HG02943 (cell line): ENCODE measurements at regions not wholly inside any gene's neighbourhood (a gene's known extent, or its start where the extent isn't known, plus 50 kb on each side); places are given as distances from the start of the nearest gene placed in this dataset.

Experiments used
- ATAC-seq: cut with Tn5 transposase; IDR thresholded peaks from one replicate; pipeline ENCODE4 v1.9.1; 2021; ENCODE audit warnings: mild to moderate bottlenecking, low read depth, moderate library complexity; ENCODE audit not compliant: unreplicated experiment

DNA sequence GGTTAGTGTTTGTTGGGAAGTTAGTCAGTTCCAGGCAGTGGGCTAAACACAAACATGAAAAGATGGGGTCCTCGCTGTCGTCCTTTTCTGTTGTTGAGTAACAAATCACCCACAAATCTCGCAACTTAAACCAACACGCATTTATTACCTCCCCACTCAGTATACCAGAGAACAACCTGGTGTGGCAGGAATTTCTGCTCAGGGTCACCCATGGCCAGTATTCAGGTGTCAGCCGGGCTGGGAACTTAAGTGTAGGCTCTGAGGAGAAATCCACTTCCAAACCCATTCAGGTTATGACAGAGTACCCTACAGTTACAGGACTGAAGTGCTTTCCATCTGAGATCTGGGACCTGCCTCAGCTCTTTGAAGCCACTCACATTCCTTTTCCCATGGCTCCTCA lies 73.6 kb upstream of the SP4 start:
- no peak for ATAC-seq

DNA sequence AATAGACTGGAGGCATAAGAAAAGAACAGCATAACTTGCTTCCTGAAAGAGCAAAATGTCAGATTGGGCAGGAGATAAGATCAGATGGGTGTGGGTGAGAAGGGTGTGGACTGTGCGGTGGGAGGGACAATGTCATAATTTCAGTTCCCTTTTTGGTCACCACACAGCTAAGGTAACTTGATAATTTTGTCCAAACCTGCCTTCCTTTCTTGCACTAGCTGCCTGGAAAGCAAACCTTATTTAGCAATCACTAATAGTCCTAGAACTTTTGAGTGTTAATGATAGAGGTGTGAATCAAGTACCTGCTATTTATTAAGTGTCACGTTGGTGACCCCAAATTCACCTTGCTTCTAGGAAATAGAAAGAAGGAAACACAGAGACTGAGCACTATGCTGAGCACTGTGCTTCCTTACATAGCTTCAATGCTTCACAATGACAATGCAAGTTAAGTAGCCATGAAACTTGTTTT lies 72.4 kb upstream of the SP4 start:
- ATAC-seq, result peak; percentile 88

- ATAC-seq, result no peak
These were observed 71.3 kb upstream of the SP4 start for GRCh38 chr7:21356616-21357015.

GRCh38 chr7:21357151-21358097 lies 70.5 kb upstream of the SP4 start:
- ATAC-seq, result no peak

DNA sequence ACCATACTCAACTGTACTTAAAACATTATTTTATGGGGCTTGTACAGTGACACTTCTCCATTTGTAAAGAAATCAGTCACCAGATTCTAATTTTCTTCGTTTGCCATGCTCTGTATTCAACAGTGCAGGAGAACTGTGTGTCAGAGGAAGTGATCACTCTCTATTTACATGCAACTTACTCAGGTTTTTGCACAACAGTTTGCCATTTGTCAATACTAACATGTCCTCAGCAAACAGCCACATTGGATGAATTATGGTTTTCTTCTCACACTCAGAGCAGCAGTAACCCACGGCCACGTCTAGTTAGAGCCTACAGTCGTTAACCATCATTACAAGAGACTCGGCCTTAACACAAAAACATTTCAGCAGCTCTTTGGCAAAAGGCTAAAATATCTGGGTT lies 69.2 kb upstream of the SP4 start:
- no peak for ATAC-seq

DNA sequence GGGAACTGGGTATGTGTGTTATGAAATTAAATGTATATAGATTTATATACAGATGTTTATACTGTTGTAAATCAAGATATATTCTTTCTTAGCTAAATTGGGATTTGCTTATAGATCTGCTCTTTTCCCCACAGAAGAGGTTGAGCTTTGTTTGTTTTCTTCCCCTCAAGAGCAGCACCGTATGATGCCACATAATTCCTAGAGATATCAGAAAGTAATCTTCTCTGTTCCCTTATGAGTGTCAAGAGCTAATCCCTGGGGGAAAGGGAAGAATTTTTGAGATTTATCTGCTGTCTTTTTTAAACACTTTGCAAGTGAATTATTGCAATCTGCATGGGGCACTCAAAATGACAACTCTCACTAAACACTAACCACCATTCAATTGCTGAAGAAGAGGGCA lies 68.7 kb upstream of the SP4 start:
- ATAC-seq, result no peak

GRCh38 chr7:21361413-21362125 lies 66.3 kb upstream of the SP4 start:
- no peak for ATAC-seq

DNA sequence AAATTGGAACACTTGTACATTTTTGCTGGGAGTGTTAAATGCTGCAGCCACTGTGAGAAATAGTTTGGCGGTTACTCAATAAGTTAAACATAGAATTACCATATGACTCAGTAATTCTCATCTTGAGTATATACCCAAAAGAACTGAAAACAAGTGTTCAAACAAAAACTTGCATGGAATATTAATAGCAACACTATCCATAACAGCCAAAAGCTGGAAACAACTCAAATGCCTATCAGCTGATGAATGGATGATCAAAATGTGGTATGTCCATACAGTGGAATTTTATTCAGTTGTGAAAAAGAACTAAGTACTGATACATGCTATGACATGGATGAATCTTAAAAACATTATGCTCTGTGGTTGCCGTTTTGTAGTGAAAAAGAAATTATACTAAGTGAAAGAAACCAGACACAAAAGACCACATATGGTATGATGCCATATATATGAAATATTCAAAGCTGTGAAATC lies 63.0 kb upstream of the SP4 start:
- no peak for ATAC-seq

DNA sequence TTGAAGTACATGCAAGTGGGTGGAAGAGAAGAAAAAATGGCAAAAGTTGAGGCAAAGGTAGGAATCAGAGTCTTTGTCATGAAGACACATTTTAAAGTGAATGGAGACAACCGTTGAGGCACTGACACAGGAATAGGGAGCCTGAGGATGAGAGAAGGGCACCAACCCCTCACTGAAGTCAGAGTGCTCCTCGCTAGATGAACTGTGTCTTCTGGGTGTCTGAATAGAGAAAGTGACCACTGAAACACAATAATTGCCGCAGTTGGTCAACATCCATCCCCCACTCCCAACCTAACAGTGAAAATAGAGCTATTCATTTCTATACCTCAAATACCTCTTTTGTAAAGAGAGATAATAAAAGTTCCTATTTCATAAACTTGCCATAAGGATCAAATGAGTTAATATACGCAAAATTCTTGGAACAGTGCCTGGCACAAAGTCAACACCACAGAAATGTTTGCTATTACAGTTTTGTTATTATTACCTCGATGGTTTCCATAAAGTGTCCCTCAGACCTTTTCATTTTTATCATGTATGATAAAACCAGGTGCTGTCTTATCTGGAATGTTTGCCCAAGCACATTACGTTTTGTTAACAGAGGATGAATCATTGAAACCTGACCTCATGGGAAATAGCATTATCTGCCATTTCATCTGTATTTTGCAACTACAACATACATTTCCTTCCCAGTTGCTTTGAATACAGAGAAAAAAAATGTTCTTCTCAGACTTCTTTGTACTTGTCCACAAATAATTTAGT lies 61.8 kb upstream of the SP4 start:
- no peak for ATAC-seq

GRCh38 chr7:21367081-21367480 lies 60.8 kb upstream of the SP4 start:
- ATAC-seq, result no peak

- no peak for ATAC-seq
These were observed 60.3 kb upstream of the SP4 start for GRCh38 chr7:21367537-21367936.

- ATAC-seq, result no peak
These were observed 59.6 kb upstream of the SP4 start for GRCh38 chr7:21368317-21368716.

GRCh38 chr7:21370283-21370982 lies 57.5 kb upstream of the SP4 start:
- no peak for ATAC-seq

- no peak for ATAC-seq
These were observed 56.5 kb upstream of the SP4 start for GRCh38 chr7:21371360-21371759.

GRCh38 chr7:21373031-21373430 lies 54.9 kb upstream of the SP4 start:
- ATAC-seq, result no peak

DNA sequence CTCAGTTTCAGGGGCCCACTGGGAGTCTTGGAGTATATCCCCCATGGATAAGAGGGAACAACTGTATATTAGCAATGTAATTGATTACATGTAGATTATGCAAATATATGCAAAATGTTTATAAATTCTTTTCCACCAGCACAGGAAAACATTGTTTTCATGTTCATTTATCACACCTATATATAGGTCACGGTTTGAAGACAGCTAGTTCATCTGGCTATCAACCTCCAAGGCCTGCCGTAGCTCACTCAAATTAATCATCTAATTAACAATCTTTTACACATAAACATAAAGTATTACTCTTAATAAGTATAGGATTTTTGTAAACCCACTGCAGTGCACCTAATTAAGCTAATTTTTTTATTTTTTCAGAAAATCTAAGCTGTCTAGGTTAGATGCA lies 53.7 kb upstream of the SP4 start:
- ATAC-seq, result no peak

GRCh38 chr7:21377545-21377944 lies 50.3 kb upstream of the SP4 start:
- no peak for ATAC-seq
